ENCODE measurements at regions not wholly inside any gene's neighbourhood (a gene's known extent, or its start where the extent isn't known, plus 50 kb on each side); places are given as distances from the start of the nearest gene placed in this dataset.

DNA sequence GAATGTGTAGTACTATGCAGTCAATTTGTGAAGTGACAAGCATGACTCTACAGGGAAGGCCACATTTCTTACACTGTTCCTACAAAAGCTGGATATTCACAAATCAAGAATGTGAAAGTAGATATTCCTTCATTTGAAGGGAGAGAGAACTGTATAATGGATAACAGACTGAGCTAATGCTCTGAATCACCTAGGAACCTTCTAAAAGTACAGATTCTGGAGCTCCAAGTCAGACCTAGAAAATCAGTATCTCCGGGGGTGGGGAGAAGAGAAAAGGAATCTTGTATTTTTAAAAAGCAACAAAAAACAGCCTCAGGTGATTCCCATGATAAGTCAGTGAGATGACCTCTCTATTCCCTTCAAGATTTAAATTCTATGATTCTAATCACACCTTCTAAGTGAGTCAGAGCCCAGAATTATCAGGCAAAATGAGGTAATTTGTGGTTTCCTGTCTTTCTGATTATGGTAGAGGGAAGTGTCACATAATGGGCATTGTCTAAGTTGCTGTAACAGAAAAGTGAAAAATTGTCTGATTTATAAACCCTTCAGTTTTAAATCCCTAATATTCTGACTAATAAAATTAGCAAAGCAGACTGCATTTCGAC lies 80.9 kb downstream of the IL21 start:
- peaks cover 2% of the 10 kb centered on the region for H3K9me3 ChIP-seq (ENCODE audit: insufficient read depth, low read depth, low read length)
- H3K36me3 ChIP-seq (ENCODE audit: control insufficient read depth in 1 of 2, insufficient read depth in 2 of 2, low read length in 2 of 2) = no peaks in the 10 kb centered on the region
- no peak overlapping the region for H2AFZ ChIP-seq (ENCODE audit: insufficient read depth, low read length, poor library complexity)
- no peak overlapping the region for H3K4me2 ChIP-seq (ENCODE audit: low read length)
- H2BK120ac ChIP-seq (ENCODE audit: insufficient read depth, low read length, poor library complexity) = no peak overlapping the region
- H3K14ac ChIP-seq (ENCODE audit: low read length) = no peak overlapping the region
- no peaks in the 10 kb centered on the region for H3K79me1 ChIP-seq (ENCODE audit: low read length)
- H3K4me3 ChIP-seq (ENCODE audit: low read depth, low read length) = no peak overlapping the region
- no peak overlapping the region for H4K8ac ChIP-seq (ENCODE audit: low read depth, low read length)
- no peak overlapping the region for H2BK5ac ChIP-seq (ENCODE audit: low read depth, low read length, poor library complexity)
- no peak overlapping the region for H3K9ac ChIP-seq (ENCODE audit: low read length)
- H4K91ac ChIP-seq (ENCODE audit: low read depth, low read length) = no peak overlapping the region
- no peak overlapping the region for H3K23ac ChIP-seq (ENCODE audit: low read length)
- H3K4me1 ChIP-seq (ENCODE audit: control insufficient read depth in 1 of 2, insufficient read depth in 2 of 2, low read length in 2 of 2) = no peaks in the 10 kb centered on the region
- WGBS (ENCODE audit: extremely low coverage, insufficient coverage, insufficient read length) = no CpG with 5 or more reads among the region's 2 CpGs
- no peak overlapping the region for H3K4ac ChIP-seq (ENCODE audit: low read depth, low read length)
- no peak overlapping the region for H2AK5ac ChIP-seq (ENCODE audit: low read length)
- no peak overlapping the region for H3K27ac ChIP-seq (ENCODE audit: low read depth, low read length)
- no peak overlapping the region for H3K18ac ChIP-seq (ENCODE audit: low read length)
- no peaks in the 10 kb centered on the region for H3K79me2 ChIP-seq (ENCODE audit: control insufficient read depth, insufficient read depth, low read length, poor library complexity)
- H3K27me3 ChIP-seq (ENCODE audit: insufficient read depth, low read length) = no peaks in the 10 kb centered on the region
- DNase-seq = peak; percentile 61 to 89
- H2BK12ac ChIP-seq (ENCODE audit: low read length) = no peak overlapping the region
- H4K12ac ChIP-seq (ENCODE audit: low read depth, low read length) = no peak overlapping the region

DNA sequence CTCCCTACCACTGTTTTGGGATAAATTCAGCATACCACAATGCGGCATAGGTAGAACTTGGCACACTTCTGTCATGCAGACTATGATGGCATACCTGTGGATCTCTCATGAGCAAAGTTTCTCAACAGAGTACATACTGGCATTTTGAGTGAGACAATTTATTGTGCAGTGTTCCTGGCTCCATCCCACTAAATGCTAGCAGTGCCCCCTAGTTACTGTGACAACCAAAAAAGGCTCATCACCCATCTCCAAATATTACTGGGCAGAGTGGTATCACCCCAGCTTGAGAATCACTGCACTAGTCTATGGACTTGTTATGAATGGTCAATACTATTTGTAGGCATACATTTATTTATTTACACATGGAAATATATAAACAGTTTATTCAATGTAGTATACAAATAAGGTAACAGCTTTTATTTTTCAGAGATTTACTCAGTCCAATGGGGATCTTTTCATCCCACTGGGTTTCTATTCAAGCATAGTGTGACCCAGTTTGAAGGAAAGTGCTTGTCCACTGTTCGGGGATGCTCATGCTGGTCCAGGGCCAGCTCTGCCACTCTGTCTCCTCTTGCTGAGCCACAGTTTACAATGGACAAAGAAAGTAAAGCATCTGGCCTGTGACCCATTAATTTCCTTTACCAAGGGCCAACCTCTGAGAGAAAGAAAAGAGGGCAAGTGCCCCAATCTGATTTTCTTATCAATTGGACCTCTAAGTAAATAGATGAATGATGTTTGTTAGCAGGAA lies 81.0 kb upstream of the IL2 start:
- no CpG with 5 or more reads among the region's 2 CpGs for WGBS (ENCODE audit: extremely low coverage, insufficient coverage, insufficient read length)
- H3K4me2 ChIP-seq (ENCODE audit: low read length) = no peak overlapping the region
- no peak overlapping the region for H3K4ac ChIP-seq (ENCODE audit: low read depth, low read length)
- no peaks in the 10 kb centered on the region for H3K27me3 ChIP-seq (ENCODE audit: insufficient read depth, low read length)
- peaks cover 2% of the 10 kb centered on the region for H3K9me3 ChIP-seq (ENCODE audit: insufficient read depth, low read depth, low read length)
- no peak overlapping the region for H2BK120ac ChIP-seq (ENCODE audit: insufficient read depth, low read length, poor library complexity)
- H3K14ac ChIP-seq (ENCODE audit: low read length) = no peak overlapping the region
- H2BK12ac ChIP-seq (ENCODE audit: low read length) = no peak overlapping the region
- H3K79me1 ChIP-seq (ENCODE audit: low read length) = no peaks in the 10 kb centered on the region
- H2AFZ ChIP-seq (ENCODE audit: insufficient read depth, low read length, poor library complexity) = no peak overlapping the region
- no peaks in the 10 kb centered on the region for H3K4me1 ChIP-seq (ENCODE audit: control insufficient read depth in 1 of 2, insufficient read depth in 2 of 2, low read length in 2 of 2)
- no peak overlapping the region for H2BK5ac ChIP-seq (ENCODE audit: low read depth, low read length, poor library complexity)
- H3K4me3 ChIP-seq (ENCODE audit: low read depth, low read length) = no peak overlapping the region
- no peak for DNase-seq
- no peaks in the 10 kb centered on the region for H3K36me3 ChIP-seq (ENCODE audit: control insufficient read depth in 1 of 2, insufficient read depth in 2 of 2, low read length in 2 of 2)
- H3K18ac ChIP-seq (ENCODE audit: low read length) = no peak overlapping the region
- no peaks in the 10 kb centered on the region for H3K79me2 ChIP-seq (ENCODE audit: control insufficient read depth, insufficient read depth, low read length, poor library complexity)
- no peak overlapping the region for H4K91ac ChIP-seq (ENCODE audit: low read depth, low read length)
- no peak overlapping the region for H2AK5ac ChIP-seq (ENCODE audit: low read length)
- H3K27ac ChIP-seq (ENCODE audit: low read depth, low read length) = no peak overlapping the region
- H4K12ac ChIP-seq (ENCODE audit: low read depth, low read length) = no peak overlapping the region
- H4K8ac ChIP-seq (ENCODE audit: low read depth, low read length) = no peak overlapping the region
- H3K23ac ChIP-seq (ENCODE audit: low read length) = no peak overlapping the region
- no peak overlapping the region for H3K9ac ChIP-seq (ENCODE audit: low read length)

DNA sequence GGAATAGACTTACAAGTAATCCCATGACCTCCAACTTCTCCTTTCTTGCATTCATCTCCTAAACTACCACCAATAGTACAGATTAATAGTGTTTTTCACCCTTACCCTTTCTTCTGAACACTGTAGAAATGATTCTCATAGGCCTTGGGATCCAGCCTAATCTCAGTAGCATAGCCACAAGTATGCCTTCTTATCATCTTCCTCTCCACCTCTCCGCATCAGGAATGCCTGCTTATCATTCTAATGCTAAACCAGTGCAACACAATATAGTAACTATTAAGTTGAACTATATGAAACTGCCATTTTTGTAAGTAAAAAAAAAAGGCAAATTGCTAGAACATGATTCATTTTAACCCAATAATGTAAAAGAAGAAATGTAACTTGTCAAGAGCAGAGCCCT lies 79.5 kb upstream of the IL2 start:
- H3K79me1 ChIP-seq (ENCODE audit: low read length) = no peaks in the 10 kb centered on the region
- no peak overlapping the region for H3K23ac ChIP-seq (ENCODE audit: low read length)
- H2AK5ac ChIP-seq (ENCODE audit: low read length) = no peak overlapping the region
- H3K18ac ChIP-seq (ENCODE audit: low read length) = no peak overlapping the region
- no peaks in the 10 kb centered on the region for H3K4me1 ChIP-seq (ENCODE audit: control insufficient read depth in 1 of 2, insufficient read depth in 2 of 2, low read length in 2 of 2)
- H4K91ac ChIP-seq (ENCODE audit: low read depth, low read length) = no peak overlapping the region
- no CpG with 5 or more reads among the region's 1 CpG for WGBS (ENCODE audit: extremely low coverage, insufficient coverage, insufficient read length)
- no peak overlapping the region for H3K4me3 ChIP-seq (ENCODE audit: low read depth, low read length)
- H4K8ac ChIP-seq (ENCODE audit: low read depth, low read length) = no peak overlapping the region
- H2AFZ ChIP-seq (ENCODE audit: insufficient read depth, low read length, poor library complexity) = no peak overlapping the region
- no peak overlapping the region for H3K27ac ChIP-seq (ENCODE audit: low read depth, low read length)
- H2BK5ac ChIP-seq (ENCODE audit: low read depth, low read length, poor library complexity) = no peak overlapping the region
- no peaks in the 10 kb centered on the region for H3K27me3 ChIP-seq (ENCODE audit: insufficient read depth, low read length)
- H3K36me3 ChIP-seq (ENCODE audit: control insufficient read depth in 1 of 2, insufficient read depth in 2 of 2, low read length in 2 of 2) = no peaks in the 10 kb centered on the region
- no peak overlapping the region for H3K9ac ChIP-seq (ENCODE audit: low read length)
- H2BK12ac ChIP-seq (ENCODE audit: low read length) = no peak overlapping the region
- peak in 1 of 2 donors; percentile 46 for DNase-seq
- no peak overlapping the region for H3K4ac ChIP-seq (ENCODE audit: low read depth, low read length)
- no peak overlapping the region for H2BK120ac ChIP-seq (ENCODE audit: insufficient read depth, low read length, poor library complexity)
- H3K14ac ChIP-seq (ENCODE audit: low read length) = no peak overlapping the region
- no peaks in the 10 kb centered on the region for H3K9me3 ChIP-seq (ENCODE audit: insufficient read depth, low read depth, low read length)
- H3K79me2 ChIP-seq (ENCODE audit: control insufficient read depth, insufficient read depth, low read length, poor library complexity) = no peaks in the 10 kb centered on the region
- H3K4me2 ChIP-seq (ENCODE audit: low read length) = no peak overlapping the region
- H4K12ac ChIP-seq (ENCODE audit: low read depth, low read length) = no peak overlapping the region

DNA sequence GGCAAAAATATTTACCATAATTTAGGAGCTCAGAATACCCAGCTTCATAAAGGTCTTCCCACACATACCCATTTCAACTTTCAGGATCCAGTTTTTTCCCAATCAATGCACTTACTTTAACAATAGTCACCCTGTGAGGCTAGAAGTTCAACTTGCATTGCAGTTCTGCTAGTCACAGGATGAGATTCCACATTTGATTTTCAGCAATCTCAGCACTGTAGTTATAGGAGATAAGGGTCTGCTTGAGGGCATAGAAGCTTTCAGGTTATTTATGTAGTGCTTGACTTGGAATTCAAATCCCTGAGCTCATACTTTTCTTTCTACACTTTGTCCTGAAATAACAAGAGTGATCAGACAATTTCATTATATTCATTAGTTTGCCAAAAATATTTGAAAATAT lies 78.3 kb upstream of the IL2 start:
- Histone ChIP-seq H3K4me2 (ENCODE audit: low read length) (no peak overlapping the region), H3K4me3 (ENCODE audit: low read depth, low read length) (no peak overlapping the region), H3K9me3 (ENCODE audit: insufficient read depth, low read depth, low read length) (no peaks in the 10 kb centered on the region), H3K27ac (ENCODE audit: low read depth, low read length) (no peak overlapping the region), H3K23ac (ENCODE audit: low read length) (no peak overlapping the region), H2BK5ac (ENCODE audit: low read depth, low read length, poor library complexity) (no peak overlapping the region), H3K27me3 (ENCODE audit: insufficient read depth, low read length) (no peaks in the 10 kb centered on the region), H3K9ac (ENCODE audit: low read length) (no peak overlapping the region), H3K36me3 (ENCODE audit: control insufficient read depth in 1 of 2, insufficient read depth in 2 of 2, low read length in 2 of 2) (no peaks in the 10 kb centered on the region), H4K12ac (ENCODE audit: low read depth, low read length) (no peak overlapping the region), H3K79me1 (ENCODE audit: low read length) (no peaks in the 10 kb centered on the region), H3K18ac (ENCODE audit: low read length) (no peak overlapping the region), H3K14ac (ENCODE audit: low read length) (no peak overlapping the region), H3K79me2 (ENCODE audit: control insufficient read depth, insufficient read depth, low read length, poor library complexity) (no peaks in the 10 kb centered on the region), H2AK5ac (ENCODE audit: low read length) (no peak overlapping the region), H4K91ac (ENCODE audit: low read depth, low read length) (no peak overlapping the region), H3K4me1 (ENCODE audit: control insufficient read depth in 1 of 2, insufficient read depth in 2 of 2, low read length in 2 of 2) (no peaks in the 10 kb centered on the region), H4K8ac (ENCODE audit: low read depth, low read length) (no peak overlapping the region), H3K4ac (ENCODE audit: low read depth, low read length) (no peak overlapping the region), H2BK120ac (ENCODE audit: insufficient read depth, low read length, poor library complexity) (no peak overlapping the region), H2BK12ac (ENCODE audit: low read length) (no peak overlapping the region), H2AFZ (ENCODE audit: insufficient read depth, low read length, poor library complexity) (no peak overlapping the region)
- DNase-seq = peak; percentile 51 to 84

All from trophoblast cell (in vitro differentiated cells and primary cell).